ENCODE measurements at regions not wholly inside any gene's neighbourhood (a gene's known extent, or its start where the extent isn't known, plus 50 kb on each side); places are given as distances from the start of the nearest gene placed in this dataset.

DNA sequence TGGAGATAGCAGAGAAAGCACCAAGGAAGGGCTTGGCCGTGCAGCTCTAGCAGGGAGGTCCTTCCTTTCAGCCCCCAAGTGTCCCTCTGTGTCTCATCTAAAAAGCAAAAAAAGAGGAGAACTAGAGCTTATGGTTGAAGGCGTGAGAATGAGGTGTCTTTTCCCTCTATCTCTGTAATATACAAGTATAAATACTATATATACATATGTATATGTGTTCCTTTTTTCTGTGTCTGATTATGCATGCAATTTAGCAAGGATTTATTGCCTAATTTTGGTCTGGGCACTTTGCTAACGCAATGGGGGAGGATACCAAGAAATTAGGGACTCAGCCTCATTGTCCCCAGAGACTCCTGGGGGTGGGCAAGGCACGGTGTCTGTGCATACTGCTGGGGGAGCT, 90.2 kb upstream of the CCL2 start:
- WGBS, result 64% methylated on average over 4 of the region's 4 CpGs
- ATAC-seq (no peak), DNase-seq (no peak)
- Histone ChIP-seq H3K4me3 (ENCODE audit: low read length) (no peak overlapping the region), H3K27ac (ENCODE audit: low read length) (no peak overlapping the region), H3K4me1 (ENCODE audit: control insufficient read depth, insufficient read depth, low read length) (no peaks in the 10 kb centered on the region), H3K27me3 (ENCODE audit: control insufficient read depth, insufficient read depth) (no peaks in the 10 kb centered on the region), H3K9me3 (ENCODE audit: control insufficient read depth, low read length) (no peaks in the 10 kb centered on the region)
- intact Hi-C loops (cut with DNase I), result loop anchor here in 1 of 4 donors (10.0 kb wide), 1 partner anchor 390 kb away; no protein-coding TSS in a partner anchor

DNA sequence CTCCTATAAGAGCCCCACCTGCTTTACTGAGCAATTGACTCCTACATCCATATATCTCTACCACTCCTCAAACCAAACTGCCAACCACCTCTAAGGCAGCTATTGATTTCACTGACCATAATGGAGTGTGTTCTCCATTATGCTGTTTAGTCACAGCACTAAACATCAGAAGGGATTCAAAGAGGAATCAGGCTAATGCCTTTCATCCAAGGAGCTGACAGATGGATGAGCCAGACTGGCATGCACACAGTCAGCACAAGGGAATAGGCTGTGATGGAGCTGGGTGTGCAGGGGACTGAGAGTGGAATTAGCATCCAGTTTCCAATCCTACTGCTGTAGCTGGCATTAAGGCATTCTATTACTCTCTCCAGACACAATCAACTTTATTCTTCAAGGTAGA, 88.7 kb upstream of the CCL2 start:
- H3K27me3 ChIP-seq (ENCODE audit: control insufficient read depth, insufficient read depth), result no peaks in the 10 kb centered on the region
- H3K27ac ChIP-seq (ENCODE audit: low read length), result no peak overlapping the region
- H3K4me1 ChIP-seq (ENCODE audit: control insufficient read depth, insufficient read depth, low read length), result no peaks in the 10 kb centered on the region
- no peak overlapping the region for H3K4me3 ChIP-seq (ENCODE audit: low read length)
- no peak for DNase-seq
- intact Hi-C loops (cut with DNase I), result loop anchor here in 1 of 4 donors (10.0 kb wide), 1 partner anchor 392 kb away; no protein-coding TSS in a partner anchor
- no peak for ATAC-seq
- H3K9me3 ChIP-seq (ENCODE audit: control insufficient read depth, low read length), result no peaks in the 10 kb centered on the region

DNA sequence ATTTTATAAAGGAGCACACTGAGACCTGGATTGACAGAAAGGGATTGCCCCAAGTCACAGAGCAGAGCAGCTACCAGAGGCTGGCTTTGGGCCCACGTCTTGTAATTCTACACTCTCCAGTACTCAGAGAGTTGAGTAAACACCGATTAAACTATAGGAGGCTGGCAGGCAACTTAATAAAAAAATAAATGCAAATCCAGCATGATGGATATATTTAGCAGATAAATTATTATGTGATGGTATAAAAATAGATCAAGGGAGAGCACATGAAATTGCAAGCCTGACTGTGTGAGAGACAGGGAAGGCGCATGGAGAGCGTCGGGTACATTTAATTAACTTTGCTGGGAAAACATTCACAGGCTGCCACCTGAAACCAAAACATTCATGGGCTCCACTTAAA, 87.7 kb upstream of the CCL2 start:
- no peaks in the 10 kb centered on the region for H3K4me1 ChIP-seq (ENCODE audit: control insufficient read depth, insufficient read depth, low read length)
- no peak overlapping the region for H3K4me3 ChIP-seq (ENCODE audit: low read length)
- intact Hi-C loops (cut with DNase I), result loop anchor here in 1 of 4 donors (10.0 kb wide), 1 partner anchor 393 kb away; no protein-coding TSS in a partner anchor
- 44% methylated on average over 5 of the region's 5 CpGs for WGBS
- no peaks in the 10 kb centered on the region for H3K9me3 ChIP-seq (ENCODE audit: control insufficient read depth, low read length)
- no peaks in the 10 kb centered on the region for H3K27me3 ChIP-seq (ENCODE audit: control insufficient read depth, insufficient read depth)
- no peak overlapping the region for H3K27ac ChIP-seq (ENCODE audit: low read length)
- ATAC-seq, result no peak
- DNase-seq, result no peak

DNA sequence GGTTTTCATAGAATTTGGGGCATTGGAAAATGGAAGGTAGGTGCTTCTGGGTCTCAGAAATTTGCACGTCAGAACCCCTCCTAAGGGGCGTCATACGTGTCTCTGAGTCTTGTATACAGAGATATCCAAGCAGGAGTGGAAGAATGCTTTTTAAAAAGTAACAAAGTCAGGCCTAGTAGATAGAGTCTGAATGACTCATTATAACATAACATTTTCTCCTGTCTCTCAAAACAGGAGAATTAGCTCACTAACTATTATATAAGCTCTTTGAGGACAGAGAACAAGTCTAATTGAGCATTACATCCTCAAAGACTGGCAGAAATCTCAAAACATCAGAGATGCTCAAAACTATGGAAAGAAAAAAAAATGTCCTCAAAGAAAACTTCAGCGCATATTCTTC, 86.1 kb upstream of the CCL2 start:
- 84% methylated on average over 4 of the region's 4 CpGs for WGBS
- Histone ChIP-seq H3K9me3 (ENCODE audit: control insufficient read depth, low read length) (no peaks in the 10 kb centered on the region), H3K4me1 (ENCODE audit: control insufficient read depth, insufficient read depth, low read length) (no peaks in the 10 kb centered on the region), H3K27me3 (ENCODE audit: control insufficient read depth, insufficient read depth) (no peaks in the 10 kb centered on the region), H3K27ac (ENCODE audit: low read length) (no peak overlapping the region), H3K4me3 (ENCODE audit: low read length) (no peak overlapping the region)
- DNase-seq (no peak), ATAC-seq (no peak)
- intact Hi-C loops (cut with DNase I), result loop anchor here in 1 of 4 donors (10.0 kb wide), 1 partner anchor 394 kb away; no protein-coding TSS in a partner anchor

DNA sequence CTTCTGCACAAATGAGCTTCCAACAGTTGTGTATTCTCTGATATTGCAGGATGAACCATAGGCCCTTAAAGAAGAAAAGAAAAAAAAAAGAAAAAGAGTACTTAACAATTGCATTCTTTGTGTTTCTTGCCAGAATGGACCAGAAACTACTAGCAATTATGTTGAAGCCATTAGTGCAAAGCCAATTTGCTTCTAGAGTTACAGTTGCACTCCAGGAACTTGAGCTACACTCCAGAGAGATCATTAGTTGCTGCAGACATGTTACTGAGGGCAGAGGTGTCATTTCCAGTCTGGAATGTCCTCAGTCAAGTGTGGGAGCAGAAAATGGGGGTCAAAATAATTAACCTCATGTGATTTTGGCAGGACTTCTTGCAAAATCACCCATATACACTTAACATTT, 85.6 kb upstream of the CCL2 start:
- Histone ChIP-seq H3K27ac (ENCODE audit: low read length) (no peak overlapping the region), H3K9me3 (ENCODE audit: control insufficient read depth, low read length) (no peaks in the 10 kb centered on the region), H3K4me1 (ENCODE audit: control insufficient read depth, insufficient read depth, low read length) (no peaks in the 10 kb centered on the region), H3K4me3 (ENCODE audit: low read length) (no peak overlapping the region), H3K27me3 (ENCODE audit: control insufficient read depth, insufficient read depth) (no peaks in the 10 kb centered on the region)
- ATAC-seq, result no peak
- no peak for DNase-seq
- intact Hi-C loops (cut with DNase I), result loop anchor here in 1 of 4 donors (10.0 kb wide), 1 partner anchor 395 kb away; no protein-coding TSS in a partner anchor

DNA sequence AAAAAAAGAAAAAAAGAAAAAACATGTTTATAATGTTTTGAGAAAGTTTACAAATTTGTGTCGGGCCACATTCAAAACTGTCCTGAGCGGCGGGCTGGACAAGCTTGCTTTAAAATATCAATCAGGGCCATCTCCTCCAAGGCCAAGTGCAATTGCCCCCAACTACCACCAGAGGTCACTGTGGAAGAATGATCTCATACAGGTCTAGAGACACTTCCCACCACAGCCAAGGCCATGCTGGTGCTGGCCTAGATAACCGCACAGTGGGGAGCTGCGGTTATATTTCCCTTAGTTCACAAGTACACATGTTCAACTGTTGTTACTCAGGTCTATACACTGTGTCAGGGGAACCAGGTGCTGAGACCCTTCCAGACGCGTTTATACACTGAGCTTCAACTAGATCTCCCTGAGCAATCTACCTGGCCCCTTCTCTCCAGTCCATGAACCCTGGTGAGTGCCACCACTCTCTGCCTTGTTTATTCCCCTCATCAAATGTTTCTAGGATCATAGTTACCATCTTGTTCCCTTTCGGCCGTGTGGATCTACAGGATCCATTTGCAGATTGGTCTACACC, 83.8 kb upstream of the CCL2 start:
- intact Hi-C loops (cut with DNase I), result no loop called here
- Histone ChIP-seq H3K4me3 (ENCODE audit: low read length) (no peak overlapping the region), H3K27ac (ENCODE audit: low read length) (no peak overlapping the region), H3K27me3 (ENCODE audit: control insufficient read depth, insufficient read depth) (no peaks in the 10 kb centered on the region), H3K9me3 (ENCODE audit: control insufficient read depth, low read length) (no peaks in the 10 kb centered on the region), H3K4me1 (ENCODE audit: control insufficient read depth, insufficient read depth, low read length) (no peaks in the 10 kb centered on the region)
- ATAC-seq (peak; percentile 68 to 73), DNase-seq (peak; percentile 46 to 79 (median 63))
- WGBS, result 64% methylated on average over 9 of the region's 9 CpGs

DNA sequence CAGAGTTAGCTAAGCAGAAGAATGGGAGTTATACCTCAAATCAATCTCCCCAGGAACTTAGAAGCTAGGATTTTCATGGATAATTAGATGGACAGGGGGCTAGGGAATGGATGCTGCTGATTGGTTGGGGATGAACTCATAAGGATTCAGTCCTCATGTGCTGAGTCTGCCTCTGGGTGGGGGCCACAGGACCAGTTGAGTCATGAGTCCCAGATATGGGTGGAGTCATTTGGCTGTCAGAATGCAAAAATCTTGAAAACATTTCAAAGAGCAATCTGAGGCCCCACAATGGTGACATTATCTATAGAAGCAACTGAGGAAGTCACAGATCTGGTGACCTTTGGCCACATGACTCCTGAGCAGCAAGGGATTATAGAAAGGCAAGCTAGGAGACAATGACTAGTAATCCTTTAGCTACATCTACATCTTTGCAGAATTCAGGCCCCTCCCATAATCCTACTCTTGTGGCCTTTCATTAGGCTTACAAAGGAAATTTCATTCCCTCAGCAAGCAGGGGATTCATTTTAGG, 82.6 kb upstream of the CCL2 start:
- Histone ChIP-seq H3K4me3 (ENCODE audit: low read length) (no peak overlapping the region), H3K27ac (ENCODE audit: low read length) (no peak overlapping the region), H3K27me3 (ENCODE audit: control insufficient read depth, insufficient read depth) (no peaks in the 10 kb centered on the region), H3K4me1 (ENCODE audit: control insufficient read depth, insufficient read depth, low read length) (no peaks in the 10 kb centered on the region), H3K9me3 (ENCODE audit: control insufficient read depth, low read length) (no peaks in the 10 kb centered on the region)
- intact Hi-C loops (cut with DNase I), result no loop called here
- DNase-seq (no peak), ATAC-seq (no peak)

DNA sequence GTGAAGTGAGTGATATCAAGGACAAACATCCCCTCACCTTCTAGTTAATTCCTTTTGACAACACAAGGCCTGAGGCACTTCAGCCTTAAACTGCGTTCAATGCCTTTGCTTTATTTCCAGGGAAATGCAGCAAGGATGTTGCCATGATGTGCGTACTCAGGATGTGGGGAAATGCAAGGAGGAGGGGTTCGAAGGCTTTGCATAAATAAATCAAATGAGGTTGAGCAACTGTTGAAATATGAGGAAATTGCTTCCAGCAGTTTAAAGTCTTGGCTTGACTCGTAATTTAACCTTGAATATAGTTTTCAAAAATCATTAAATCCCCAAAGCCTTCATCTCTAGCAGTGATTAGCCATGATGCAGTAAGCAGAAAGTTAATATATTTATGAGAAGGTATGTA, 81.8 kb upstream of the CCL2 start:
- ATAC-seq, result no peak
- 65% methylated on average over 4 of the region's 4 CpGs for WGBS
- Histone ChIP-seq H3K27me3 (ENCODE audit: control insufficient read depth, insufficient read depth) (no peaks in the 10 kb centered on the region), H3K4me3 (ENCODE audit: low read length) (no peak overlapping the region), H3K9me3 (ENCODE audit: control insufficient read depth, low read length) (no peaks in the 10 kb centered on the region), H3K4me1 (ENCODE audit: control insufficient read depth, insufficient read depth, low read length) (no peaks in the 10 kb centered on the region), H3K27ac (ENCODE audit: low read length) (no peak overlapping the region)
- intact Hi-C loops (cut with DNase I), result no loop called here
- DNase-seq, result no peak

DNA sequence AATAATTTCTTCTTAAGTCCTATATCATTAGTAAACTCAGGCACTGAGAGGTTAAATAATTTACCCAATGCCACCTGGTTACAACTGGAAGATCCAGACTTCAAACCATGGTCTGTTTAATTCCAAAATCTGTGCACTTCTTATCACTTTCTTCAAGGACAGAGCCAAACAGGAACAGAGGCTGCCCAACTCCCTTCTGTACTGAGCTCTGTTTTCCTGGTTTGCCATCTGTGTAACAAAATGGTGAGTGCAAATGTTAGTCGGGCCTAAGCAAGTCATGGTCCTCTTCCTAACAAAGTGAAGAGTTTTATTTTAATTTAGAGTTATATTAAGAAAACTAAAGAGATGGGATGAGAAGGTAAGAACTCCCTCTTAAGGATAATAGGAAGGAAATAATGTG, 80.6 kb upstream of the CCL2 start:
- Histone ChIP-seq H3K4me3 (ENCODE audit: low read length) (no peak overlapping the region), H3K4me1 (ENCODE audit: control insufficient read depth, insufficient read depth, low read length) (no peaks in the 10 kb centered on the region), H3K27ac (ENCODE audit: low read length) (no peak overlapping the region), H3K9me3 (ENCODE audit: control insufficient read depth, low read length) (no peaks in the 10 kb centered on the region), H3K27me3 (ENCODE audit: control insufficient read depth, insufficient read depth) (no peaks in the 10 kb centered on the region)
- ATAC-seq (no peak), DNase-seq (no peak)
- intact Hi-C loops (cut with DNase I), result no loop called here
- WGBS, result 60% methylated on average over 1 of the region's 1 CpG

DNA sequence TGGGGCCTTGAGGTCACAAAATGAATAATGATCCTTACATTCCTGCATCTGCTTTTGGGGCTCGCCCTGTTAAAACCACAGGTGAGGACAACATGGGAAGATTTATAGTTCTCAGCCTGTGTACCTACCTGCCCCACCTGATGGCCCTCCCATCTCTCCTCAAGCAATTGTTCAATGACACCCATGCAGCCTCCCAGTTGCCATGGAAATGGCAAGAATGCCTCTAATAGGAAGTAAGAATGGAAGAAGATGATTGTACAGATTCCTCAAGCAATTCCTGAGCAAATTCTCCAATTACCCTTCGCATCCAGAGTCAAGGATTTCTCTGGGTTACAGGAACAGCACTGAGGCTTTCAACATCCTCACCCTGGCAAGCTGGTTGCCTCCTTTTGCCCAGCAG, 78.6 kb upstream of the CCL2 start:
- no peak overlapping the region for H3K4me3 ChIP-seq (ENCODE audit: low read length)
- H3K9me3 ChIP-seq (ENCODE audit: control insufficient read depth, low read length), result no peaks in the 10 kb centered on the region
- 97% methylated on average over 2 of the region's 2 CpGs for WGBS
- intact Hi-C loops (cut with DNase I), result no loop called here
- ATAC-seq (no peak), DNase-seq (no peak)
- H3K27me3 ChIP-seq (ENCODE audit: control insufficient read depth, insufficient read depth), result no peaks in the 10 kb centered on the region
- no peak overlapping the region for H3K27ac ChIP-seq (ENCODE audit: low read length)
- no peaks in the 10 kb centered on the region for H3K4me1 ChIP-seq (ENCODE audit: control insufficient read depth, insufficient read depth, low read length)

DNA sequence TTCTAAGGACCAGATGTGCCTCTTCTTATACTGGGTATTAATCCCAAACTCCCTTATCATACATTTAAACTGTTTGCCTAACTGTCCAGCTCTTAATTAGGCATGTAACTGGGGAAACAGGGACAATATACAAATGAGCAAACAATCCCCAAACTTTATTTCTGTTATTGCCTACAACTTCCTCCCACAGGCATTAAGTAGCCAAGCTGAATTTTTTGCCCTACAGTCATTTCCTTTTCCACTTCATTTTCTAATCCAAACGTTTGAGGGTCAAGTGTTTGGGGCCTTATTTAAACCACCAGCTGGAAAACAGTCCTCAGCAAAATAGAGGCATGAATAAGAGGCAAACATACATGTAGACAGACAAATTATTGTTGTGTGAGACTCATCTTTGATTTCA, 77.4 kb upstream of the CCL2 start:
- no peaks in the 10 kb centered on the region for H3K27me3 ChIP-seq (ENCODE audit: control insufficient read depth, insufficient read depth)
- ATAC-seq (peak in 1 of 2 donors; percentile 41), DNase-seq (no peak)
- no peaks in the 10 kb centered on the region for H3K9me3 ChIP-seq (ENCODE audit: control insufficient read depth, low read length)
- intact Hi-C loops (cut with DNase I), result no loop called here
- no peaks in the 10 kb centered on the region for H3K4me1 ChIP-seq (ENCODE audit: control insufficient read depth, insufficient read depth, low read length)
- H3K4me3 ChIP-seq (ENCODE audit: low read length), result no peak overlapping the region
- H3K27ac ChIP-seq (ENCODE audit: low read length), result no peak overlapping the region
- 0% methylated on average over 1 of the region's 1 CpG for WGBS

DNA sequence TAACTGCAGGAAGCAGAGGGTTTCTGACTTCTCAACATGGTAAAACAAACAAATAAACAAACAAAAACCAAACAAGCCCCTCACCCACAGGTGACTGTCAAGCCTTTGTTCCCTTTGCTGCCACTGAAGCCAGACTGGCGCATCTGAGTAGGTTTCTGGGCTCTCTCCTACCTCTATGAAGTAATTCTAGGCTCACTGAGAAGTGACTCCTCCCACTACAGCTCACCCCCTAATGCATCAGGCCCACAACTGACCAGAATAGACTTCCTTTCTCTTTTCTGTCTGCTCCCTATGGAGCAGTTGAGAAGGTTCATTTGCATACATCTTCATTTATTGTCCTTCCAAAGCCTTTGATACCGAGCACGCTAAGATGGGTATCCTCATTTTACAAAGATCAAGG, 77.0 kb upstream of the CCL2 start:
- H3K27ac ChIP-seq (ENCODE audit: low read length), result no peak overlapping the region
- intact Hi-C loops (cut with DNase I), result no loop called here
- H3K4me3 ChIP-seq (ENCODE audit: low read length), result no peak overlapping the region
- ATAC-seq, result no peak
- no peaks in the 10 kb centered on the region for H3K9me3 ChIP-seq (ENCODE audit: control insufficient read depth, low read length)
- no peaks in the 10 kb centered on the region for H3K27me3 ChIP-seq (ENCODE audit: control insufficient read depth, insufficient read depth)
- DNase-seq, result no peak
- 69% methylated on average over 3 of the region's 3 CpGs for WGBS
- no peaks in the 10 kb centered on the region for H3K4me1 ChIP-seq (ENCODE audit: control insufficient read depth, insufficient read depth, low read length)
